HTR-8/SVneo (cell line): ENCODE measurements at regions not wholly inside any gene's neighbourhood (a gene's known extent, or its start where the extent isn't known, plus 50 kb on each side); places are given as distances from the start of the nearest gene placed in this dataset.
"Not testable (repeated sequence)": the region's sequence is repeated elsewhere in the genome, so short reads cannot be mapped to it uniquely, and the experiment has no call there.

Experiments
- DNase-seq: peaks from one replicate; pipeline ENCODE4 v3.0.0; 2011; ENCODE audit warnings: low spot score, mixed read lengths; ENCODE audit not compliant: insufficient read length
- FAIRE-seq: peaks from 2 replicates; lab custom pipeline; 2011; peaks lifted over from hg19 to GRCh38; lab: Jason Lieb, UNC

GRCh38 chr3:134704133-134704532 lies 53.3 kb upstream of the KY start:
- DNase-seq (no peak), FAIRE-seq (no peak)

GRCh38 chr3:134704556-134704955 lies 53.7 kb upstream of the KY start:
- DNase-seq (no peak), FAIRE-seq (no peak)

GRCh38 chr3:134707908-134708597 lies 57.2 kb upstream of the KY start:
- DNase-seq (no peak), FAIRE-seq (no peak)

- FAIRE-seq (no peak), DNase-seq (no peak)
Measured at GRCh38 chr3:134708671-134709070, 57.8 kb upstream of the KY start.

GRCh38 chr3:134709076-134709475 lies 58.3 kb upstream of the KY start:
- FAIRE-seq = no peak

GRCh38 chr3:134709561-134710312 lies 58.9 kb upstream of the KY start:
- FAIRE-seq = no peak
- no peak for DNase-seq

More at GRCh38 chr3:134709076-134709475, 58.3 kb upstream of the KY start:
- no peak for DNase-seq

- no peak for DNase-seq
- no peak for FAIRE-seq
Measured at GRCh38 chr3:134710313-134710680, 59.5 kb upstream of the KY start.

GRCh38 chr3:134711284-134711683 lies 60.5 kb upstream of the KY start:
- peak; percentile 8 for DNase-seq
- FAIRE-seq = no peak

- FAIRE-seq (no peak), DNase-seq (no peak)
Measured at GRCh38 chr3:134713671-134714070, 62.8 kb upstream of the KY start.

- FAIRE-seq = no peak
Measured at GRCh38 chr3:134718726-134719125, 67.9 kb upstream of the KY start.

GRCh38 chr3:134721214-134721613 lies 70.4 kb upstream of the KY start:
- FAIRE-seq (no peak), DNase-seq (no peak)

More at GRCh38 chr3:134718726-134719125, 67.9 kb upstream of the KY start:
- DNase-seq = no peak

- FAIRE-seq = no peak
- no peak for DNase-seq
Measured at GRCh38 chr3:134722969-134723368, 72.1 kb upstream of the EPHB1 start.

- DNase-seq (no peak), FAIRE-seq (no peak)
Measured at GRCh38 chr3:134729649-134730048, 65.4 kb upstream of the EPHB1 start.

GRCh38 chr3:134737516-134737915 lies 57.5 kb upstream of the EPHB1 start:
- DNase-seq (no peak), FAIRE-seq (no peak)

- FAIRE-seq = not testable (repeated sequence)
Measured at GRCh38 chr3:134740077-134740476, 55.0 kb upstream of the EPHB1 start.

GRCh38 chr3:134742202-134742601 lies 52.9 kb upstream of the EPHB1 start:
- DNase-seq = no peak
- FAIRE-seq = no peak

More at GRCh38 chr3:134740077-134740476, 55.0 kb upstream of the EPHB1 start:
- not testable (repeated sequence) for DNase-seq

- FAIRE-seq (no peak), DNase-seq (no peak)
Measured at GRCh38 chr3:134743006-134743405, 52.1 kb upstream of the EPHB1 start.
